ENCODE measurements at regions not wholly inside any gene's neighbourhood (a gene's known extent, or its start where the extent isn't known, plus 50 kb on each side); places are given as distances from the start of the nearest gene placed in this dataset.

DNA sequence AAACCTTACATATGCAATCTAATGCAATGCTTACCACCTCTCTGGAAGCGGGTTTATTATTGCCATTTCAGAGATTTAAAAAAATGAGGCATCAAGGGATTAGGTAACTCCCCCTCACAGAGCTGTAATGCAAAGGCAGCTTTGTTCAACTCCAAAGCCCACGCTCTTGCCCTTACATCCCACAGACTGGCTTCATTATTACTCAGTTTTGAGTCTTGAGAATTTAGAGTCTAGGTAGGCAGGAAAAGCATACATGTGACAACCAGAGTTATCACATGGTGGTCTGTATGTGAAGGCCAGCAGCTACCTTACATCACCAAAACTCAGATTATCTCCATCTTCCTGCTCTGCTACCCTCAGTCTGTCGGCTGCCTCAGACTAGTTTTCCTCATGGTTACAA, 326.9 kb downstream of the UACA start:
- H3K9me3 ChIP-seq (replicated peaks; ENCODE audit: control insufficient read depth, insufficient read depth, low read depth, low read length), result no peaks in the 10 kb centered on the region
- ChIA-PET POLR2A (no interaction called here), CTCF (ENCODE audit: low intra/inter-chr PET ratio) (no interaction called here)
- no peaks in the 10 kb centered on the region for H3K36me3 ChIP-seq (ENCODE audit: control insufficient read depth, insufficient read depth, low read length)
- H3K9me1 ChIP-seq (ENCODE audit: control insufficient read depth, insufficient read depth, low read length), result no peaks in the 10 kb centered on the region
- intact Hi-C loops (cut with micrococcal nuclease) (no loop called here), in situ Hi-C loops (cut with MboI) (no loop called here)
- no peak overlapping the region for H3K27ac ChIP-seq (ENCODE audit: extremely low read depth, low read depth, low read length)
- H2AFZ ChIP-seq (ENCODE audit: low read depth, low read length), result no peak overlapping the region
- no peak for DNase-seq (ENCODE audit: extremely low read depth in 1 of 4, low spot score in 3 of 4)
- no peak overlapping the region for H3K4me3 ChIP-seq
- no peak overlapping the region for H3K4me2 ChIP-seq (ENCODE audit: insufficient read depth, low read length)
- FAIRE-seq, result no peak
- H3K9ac ChIP-seq (ENCODE audit: insufficient read depth in 1 of 2, low read depth in 2 of 2, low read length in 2 of 2), result no peak overlapping the region
- H3K4me1 ChIP-seq (replicated peaks in 1 of 2; ENCODE audit: control insufficient read depth in 2 of 2, insufficient read depth in 2 of 2, low read length in 2 of 2), result peaks cover 28 to 57% of the 10 kb centered on the region in 2 experiments
- WGBS (ENCODE audit: insufficient coverage, low coverage, missing lambda C conversion rate), result 52% methylated on average over 3 of the region's 3 CpGs
- H4K20me1 ChIP-seq (replicated peaks; ENCODE audit: control insufficient read depth, insufficient read depth, low read length), result no peaks in the 10 kb centered on the region
- no peaks in the 10 kb centered on the region for H3K79me2 ChIP-seq (ENCODE audit: control insufficient read depth, insufficient read depth, low read length)
- ATAC-seq, result no peak
- no peaks in the 10 kb centered on the region for H3K27me3 ChIP-seq (ENCODE audit: control insufficient read depth in 2 of 2, insufficient read depth in 2 of 2, low read length in 2 of 2)
- no TSS peak for BruUV-seq (replicated peaks)
- TF ChIP-seq CAMTA2 (CRISPR knock-in tag; conservative IDR thresholded peaks at IDR 0.05) (no peak), PHF20 (IDR thresholded peaks at IDR 0.05; ENCODE audit: partially characterized antibody) (no peak), PRPF4 (IDR thresholded peaks at IDR 0.05; ENCODE audit: insufficient read depth, low read depth, low read length, poor library complexity, severe bottlenecking) (no peak), HOXB6 (CRISPR knock-in tag; IDR thresholded peaks at IDR 0.05; ENCODE audit: borderline replicate concordance) (no peak)
- TF ChIP-seq, protein P1, sequence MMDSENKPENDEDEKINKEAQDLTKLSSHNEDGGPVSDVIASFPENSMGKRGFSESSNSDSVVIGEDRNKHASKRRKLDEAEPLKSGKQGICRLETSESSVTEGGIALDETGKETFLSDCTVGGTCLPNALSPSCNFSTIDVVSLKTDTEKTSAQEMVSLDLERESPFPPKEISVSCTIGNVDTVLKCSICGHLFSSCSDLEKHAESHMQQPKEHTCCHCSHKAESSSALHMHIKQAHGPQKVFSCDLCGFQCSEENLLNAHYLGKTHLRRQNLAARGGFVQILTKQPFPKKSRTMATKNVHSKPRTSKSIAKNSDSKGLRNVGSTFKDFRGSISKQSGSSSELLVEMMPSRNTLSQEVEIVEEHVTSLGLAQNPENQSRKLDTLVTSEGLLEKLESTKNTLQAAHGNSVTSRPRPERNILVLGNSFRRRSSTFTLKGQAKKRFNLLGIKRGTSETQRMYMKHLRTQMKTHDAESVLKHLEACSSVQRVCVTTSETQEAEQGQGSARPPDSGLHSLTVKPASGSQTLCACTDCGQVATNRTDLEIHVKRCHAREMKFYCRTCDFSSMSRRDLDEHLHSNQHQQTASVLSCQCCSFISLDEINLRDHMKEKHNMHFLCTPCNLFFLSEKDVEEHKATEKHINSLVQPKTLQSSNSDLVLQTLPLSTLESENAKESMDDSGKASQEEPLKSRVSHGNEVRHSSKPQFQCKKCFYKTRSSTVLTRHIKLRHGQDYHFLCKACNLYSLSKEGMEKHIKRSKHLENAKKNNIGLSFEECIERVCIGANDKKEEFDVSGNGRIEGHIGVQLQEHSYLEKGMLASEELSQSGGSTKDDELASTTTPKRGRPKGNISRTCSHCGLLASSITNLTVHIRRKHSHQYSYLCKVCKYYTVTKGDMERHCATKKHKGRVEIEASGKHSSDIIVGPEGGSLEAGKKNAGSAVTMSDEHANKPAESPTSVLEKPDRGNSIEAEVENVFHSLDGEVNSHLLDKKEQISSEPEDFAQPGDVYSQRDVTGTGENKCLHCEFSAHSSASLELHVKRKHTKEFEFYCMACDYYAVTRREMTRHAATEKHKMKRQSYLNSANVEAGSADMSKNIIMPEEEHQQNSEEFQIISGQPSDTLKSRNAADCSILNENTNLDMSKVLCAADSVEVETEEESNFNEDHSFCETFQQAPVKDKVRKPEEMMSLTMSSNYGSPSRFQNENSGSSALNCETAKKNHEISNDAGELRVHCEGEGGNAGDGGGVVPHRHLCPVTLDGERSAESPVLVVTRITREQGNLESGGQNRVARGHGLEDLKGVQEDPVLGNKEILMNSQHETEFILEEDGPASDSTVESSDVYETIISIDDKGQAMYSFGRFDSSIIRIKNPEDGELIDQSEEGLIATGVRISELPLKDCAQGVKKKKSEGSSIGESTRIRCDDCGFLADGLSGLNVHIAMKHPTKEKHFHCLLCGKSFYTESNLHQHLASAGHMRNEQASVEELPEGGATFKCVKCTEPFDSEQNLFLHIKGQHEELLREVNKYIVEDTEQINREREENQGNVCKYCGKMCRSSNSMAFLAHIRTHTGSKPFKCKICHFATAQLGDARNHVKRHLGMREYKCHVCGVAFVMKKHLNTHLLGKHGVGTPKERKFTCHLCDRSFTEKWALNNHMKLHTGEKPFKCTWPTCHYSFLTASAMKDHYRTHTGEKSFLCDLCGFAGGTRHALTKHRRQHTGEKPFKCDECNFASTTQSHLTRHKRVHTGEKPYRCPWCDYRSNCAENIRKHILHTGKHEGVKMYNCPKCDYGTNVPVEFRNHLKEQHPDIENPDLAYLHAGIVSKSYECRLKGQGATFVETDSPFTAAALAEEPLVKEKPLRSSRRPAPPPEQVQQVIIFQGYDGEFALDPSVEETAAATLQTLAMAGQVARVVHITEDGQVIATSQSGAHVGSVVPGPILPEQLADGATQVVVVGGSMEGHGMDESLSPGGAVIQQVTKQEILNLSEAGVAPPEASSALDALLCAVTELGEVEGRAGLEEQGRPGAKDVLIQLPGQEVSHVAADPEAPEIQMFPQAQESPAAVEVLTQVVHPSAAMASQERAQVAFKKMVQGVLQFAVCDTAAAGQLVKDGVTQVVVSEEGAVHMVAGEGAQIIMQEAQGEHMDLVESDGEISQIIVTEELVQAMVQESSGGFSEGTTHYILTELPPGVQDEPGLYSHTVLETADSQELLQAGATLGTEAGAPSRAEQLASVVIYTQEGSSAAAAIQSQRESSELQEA (IDR thresholded peaks at IDR 0.05; ENCODE audit: low read depth), result no peak
- TF ChIP-seq, protein P2, sequence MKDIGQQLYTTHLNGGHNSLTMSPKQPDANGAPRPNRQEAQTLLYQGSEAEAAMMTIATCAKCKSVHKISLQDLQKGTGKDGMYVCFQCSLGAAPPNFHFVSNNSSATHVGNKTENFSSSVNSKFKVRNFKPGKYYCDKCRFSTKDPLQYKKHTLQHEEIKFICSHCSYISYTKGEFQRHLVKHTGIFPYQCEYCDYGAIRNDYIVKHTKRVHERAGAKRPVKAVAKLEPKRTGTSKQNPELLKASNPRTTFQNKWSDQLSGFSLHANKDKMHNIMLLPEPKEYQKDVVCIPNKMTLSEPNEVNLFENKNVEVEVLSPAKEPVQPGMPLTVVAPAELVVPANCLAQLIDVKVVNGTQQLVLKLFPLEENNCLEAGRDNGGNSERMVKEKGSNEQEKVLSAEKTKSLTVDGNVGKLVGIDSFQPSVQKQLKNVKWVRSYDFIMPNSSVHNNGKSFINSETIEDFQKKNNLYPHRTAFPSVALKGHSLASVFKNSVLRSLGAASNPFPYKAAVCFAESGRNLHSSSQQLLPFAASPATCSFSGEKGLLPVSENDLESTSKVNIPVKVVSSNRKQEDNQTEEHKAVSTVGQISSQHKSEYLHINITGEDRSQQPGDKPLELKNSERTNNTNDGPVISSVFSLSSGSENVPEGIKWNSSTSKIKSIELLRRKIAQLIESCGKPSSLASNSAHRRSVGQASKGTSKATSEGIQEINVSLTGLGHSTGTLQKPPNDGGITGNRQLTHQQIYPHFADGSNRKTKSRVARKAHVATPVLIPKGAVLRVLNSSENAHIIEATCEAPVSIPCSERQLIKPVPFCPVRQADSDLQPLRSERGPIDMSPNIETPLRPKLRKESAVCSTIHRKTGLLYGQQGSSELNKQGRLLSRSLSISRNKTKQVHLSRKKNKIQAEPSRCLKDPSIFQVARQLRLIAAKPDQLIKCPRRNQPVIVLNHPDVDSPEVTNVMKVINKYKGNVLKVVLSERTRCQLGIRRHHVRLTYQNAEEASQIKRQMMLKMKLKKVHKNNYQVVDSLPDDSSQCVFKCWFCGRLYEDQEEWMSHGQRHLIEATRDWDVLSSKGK (CRISPR knock-in tag; IDR thresholded peaks at IDR 0.05), result no peak
- TF ChIP-seq, protein P3, sequence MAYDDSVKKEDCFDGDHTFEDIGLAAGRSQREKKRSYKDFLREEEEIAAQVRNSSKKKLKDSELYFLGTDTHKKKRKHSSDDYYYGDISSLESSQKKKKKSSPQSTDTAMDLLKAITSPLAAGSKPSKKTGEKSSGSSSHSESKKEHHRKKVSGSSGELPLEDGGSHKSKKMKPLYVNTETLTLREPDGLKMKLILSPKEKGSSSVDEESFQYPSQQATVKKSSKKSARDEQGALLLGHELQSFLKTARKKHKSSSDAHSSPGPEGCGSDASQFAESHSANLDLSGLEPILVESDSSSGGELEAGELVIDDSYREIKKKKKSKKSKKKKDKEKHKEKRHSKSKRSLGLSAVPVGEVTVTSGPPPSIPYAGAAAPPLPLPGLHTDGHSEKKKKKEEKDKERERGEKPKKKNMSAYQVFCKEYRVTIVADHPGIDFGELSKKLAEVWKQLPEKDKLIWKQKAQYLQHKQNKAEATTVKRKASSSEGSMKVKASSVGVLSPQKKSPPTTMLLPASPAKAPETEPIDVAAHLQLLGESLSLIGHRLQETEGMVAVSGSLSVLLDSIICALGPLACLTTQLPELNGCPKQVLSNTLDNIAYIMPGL (CRISPR knock-in tag; IDR thresholded peaks at IDR 0.05), result no peak
